ENCODE measurements at regions not wholly inside any gene's neighbourhood (a gene's known extent, or its start where the extent isn't known, plus 50 kb on each side); places are given as distances from the start of the nearest gene placed in this dataset.

DNA sequence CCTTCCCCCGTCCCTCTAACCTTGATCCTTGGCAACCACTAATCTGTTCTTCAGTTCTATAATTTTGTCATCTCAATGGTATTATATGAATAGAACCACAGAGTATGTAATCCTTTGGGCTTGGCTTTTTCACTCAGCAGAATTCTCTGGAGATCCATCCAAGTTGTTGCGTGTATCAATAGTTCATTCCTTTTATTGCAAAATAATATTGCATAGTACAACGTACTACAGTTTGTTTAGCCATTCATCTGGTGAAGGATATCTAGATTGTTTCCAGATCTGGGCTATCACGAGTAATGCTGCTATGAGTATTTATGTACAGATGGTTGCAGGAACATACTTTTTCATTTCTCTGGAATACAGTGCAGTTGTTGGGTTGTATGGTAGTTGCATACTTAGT, 76.2 kb downstream of the PLXNA1 start:
- H3K27ac ChIP-seq = no peak overlapping the region
- TF ChIP-seq, protein P1, sequence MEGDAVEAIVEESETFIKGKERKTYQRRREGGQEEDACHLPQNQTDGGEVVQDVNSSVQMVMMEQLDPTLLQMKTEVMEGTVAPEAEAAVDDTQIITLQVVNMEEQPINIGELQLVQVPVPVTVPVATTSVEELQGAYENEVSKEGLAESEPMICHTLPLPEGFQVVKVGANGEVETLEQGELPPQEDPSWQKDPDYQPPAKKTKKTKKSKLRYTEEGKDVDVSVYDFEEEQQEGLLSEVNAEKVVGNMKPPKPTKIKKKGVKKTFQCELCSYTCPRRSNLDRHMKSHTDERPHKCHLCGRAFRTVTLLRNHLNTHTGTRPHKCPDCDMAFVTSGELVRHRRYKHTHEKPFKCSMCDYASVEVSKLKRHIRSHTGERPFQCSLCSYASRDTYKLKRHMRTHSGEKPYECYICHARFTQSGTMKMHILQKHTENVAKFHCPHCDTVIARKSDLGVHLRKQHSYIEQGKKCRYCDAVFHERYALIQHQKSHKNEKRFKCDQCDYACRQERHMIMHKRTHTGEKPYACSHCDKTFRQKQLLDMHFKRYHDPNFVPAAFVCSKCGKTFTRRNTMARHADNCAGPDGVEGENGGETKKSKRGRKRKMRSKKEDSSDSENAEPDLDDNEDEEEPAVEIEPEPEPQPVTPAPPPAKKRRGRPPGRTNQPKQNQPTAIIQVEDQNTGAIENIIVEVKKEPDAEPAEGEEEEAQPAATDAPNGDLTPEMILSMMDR (conservative IDR thresholded peaks at IDR 0.05) = no peak

DNA sequence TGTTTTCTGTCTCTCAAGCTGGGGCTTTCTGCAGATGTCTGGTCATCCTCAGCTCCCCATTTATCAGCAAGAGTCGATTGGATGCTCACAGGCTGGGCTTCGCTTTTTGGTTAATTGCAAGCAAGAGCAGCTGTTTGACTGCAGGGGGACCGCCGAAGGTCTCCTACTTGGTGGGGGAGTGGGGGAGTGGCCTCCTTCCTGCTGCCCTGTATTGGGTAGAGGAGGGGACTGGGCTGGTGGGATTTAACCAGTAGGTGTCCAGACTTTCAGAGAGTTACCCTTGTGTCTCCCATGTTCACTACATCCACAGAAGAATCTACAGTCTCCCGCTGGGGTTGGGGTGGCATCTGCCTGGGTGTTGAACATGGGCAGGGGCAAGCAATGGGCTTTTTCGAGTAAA, 78.7 kb downstream of the PLXNA1 start:
- H3K27ac ChIP-seq = no peak overlapping the region
- TF ChIP-seq, protein P1 (conservative IDR thresholded peaks at IDR 0.05) = no peak

DNA sequence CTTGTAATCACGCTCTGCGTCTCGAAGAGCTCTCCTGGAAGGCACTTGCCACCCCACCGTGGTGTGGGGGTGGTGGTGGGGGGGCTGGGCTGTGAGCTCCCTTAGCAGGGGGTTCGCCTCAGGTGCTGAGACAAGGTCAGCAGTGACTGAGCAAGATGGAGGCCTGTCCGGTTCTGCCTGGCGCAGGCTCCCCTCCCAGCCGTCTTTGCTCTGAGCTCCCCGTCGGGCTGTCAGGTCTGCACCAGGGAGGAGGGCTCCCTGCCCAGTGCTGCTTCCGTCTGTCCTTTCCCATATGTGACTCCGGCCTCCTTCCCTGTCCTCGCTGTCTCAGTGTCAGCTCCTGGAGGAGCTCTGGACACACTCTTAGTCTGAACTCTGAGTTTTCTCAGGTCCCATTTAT, 80.0 kb downstream of the PLXNA1 start:
- TF ChIP-seq, protein P1 (conservative IDR thresholded peaks at IDR 0.05) = no peak
- H3K27ac ChIP-seq = no peak overlapping the region

GRCh38 chr3:127063916-127064315, 81.0 kb downstream of the PLXNA1 start:
- TF ChIP-seq, protein P1 (conservative IDR thresholded peaks at IDR 0.05) = no peak
- no peak overlapping the region for H3K27ac ChIP-seq

DNA sequence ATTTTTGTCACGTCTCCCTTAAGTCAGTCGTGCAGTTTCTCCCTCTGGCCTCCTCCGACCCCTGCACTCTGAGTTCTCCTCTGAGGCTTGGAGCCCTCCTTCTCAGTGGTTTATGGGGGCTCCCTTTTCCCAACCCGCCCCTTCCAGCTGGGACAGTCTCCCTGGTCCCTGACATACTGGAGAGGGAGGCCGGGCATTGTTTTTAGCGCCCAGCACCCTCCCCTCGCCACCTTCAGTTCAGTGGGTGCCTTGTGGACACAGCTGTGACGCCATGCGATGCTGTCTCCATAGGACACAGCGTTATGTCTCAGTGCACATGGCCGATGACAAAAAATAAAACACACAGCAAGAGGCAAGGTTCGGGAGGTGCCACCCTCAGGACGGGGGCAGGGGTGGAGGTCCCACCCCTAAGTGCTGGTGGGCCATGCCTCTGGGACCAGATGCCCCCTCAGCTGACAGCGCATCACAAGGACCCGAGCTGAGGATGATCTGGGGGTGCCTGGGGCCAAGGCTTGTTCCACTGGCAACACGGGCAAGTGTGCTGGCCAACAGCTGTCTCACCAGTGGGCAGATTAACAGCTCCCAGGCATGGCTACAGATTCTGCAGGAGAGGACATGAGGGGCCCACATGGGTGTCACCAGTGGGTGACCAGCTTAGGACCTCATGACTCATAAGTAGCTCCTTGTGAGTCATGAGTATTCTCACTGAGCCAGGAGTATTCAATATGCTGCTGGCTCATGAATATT, 81.6 kb downstream of the PLXNA1 start:
- no peak overlapping the region for H3K27ac ChIP-seq
- TF ChIP-seq, protein P1 (conservative IDR thresholded peaks at IDR 0.05) = no peak

DNA sequence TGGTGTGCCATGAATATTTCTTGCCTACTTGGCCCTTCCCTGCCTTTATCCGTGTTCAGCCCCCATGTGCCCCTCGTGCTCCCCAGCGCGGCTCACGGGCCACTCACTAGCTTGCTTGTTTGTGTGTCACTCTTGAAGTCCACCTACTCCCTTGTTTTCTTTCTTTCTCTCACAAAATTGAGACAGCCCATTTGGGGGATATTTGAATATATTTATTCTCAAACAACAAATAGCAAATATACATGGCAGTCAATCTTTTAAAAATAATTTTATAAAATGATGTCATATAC, 82.2 kb downstream of the PLXNA1 start:
- H3K27ac ChIP-seq = no peak overlapping the region
- TF ChIP-seq, protein P1 (conservative IDR thresholded peaks at IDR 0.05) = no peak

DNA sequence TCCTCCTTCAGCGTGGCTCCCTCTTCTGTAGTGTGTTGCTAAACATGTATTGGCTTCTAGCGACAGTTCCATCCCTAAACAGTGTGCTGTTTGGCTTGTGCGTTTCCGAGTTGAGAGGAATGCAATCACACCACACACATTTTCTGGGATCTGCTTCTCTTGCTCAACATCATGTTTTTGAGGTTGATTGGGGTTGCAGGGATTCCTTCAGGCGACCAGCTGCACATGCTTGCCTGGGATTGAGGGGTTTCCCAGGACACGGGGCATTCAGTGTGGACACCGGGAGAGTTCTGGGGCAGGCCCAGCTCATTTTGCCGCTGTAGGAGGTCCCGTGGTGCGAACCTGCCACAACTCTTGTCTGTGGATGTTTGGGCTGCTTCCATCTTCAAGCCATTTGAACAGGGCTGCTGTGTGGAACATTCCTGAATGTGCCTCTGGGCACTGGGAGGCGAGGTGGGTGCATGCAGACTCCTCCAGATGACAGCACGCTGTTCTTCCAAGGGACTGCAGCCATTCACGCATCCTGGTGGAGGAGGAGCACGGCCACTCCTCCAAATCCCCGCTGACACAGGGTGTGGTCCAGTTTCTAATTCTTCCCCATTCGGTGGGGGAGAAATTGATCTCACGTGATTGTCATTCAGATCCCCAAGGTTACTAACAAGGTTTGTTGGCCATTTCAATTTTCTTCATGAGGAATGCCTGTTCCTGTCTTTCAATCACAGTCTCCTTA, 82.8 kb downstream of the PLXNA1 start:
- no peak overlapping the region for H3K27ac ChIP-seq
- TF ChIP-seq, protein P1 (conservative IDR thresholded peaks at IDR 0.05) = no peak
